H9 (cell line): ENCODE measurements at regions not wholly inside any gene's neighbourhood (a gene's known extent, or its start where the extent isn't known, plus 50 kb on each side); places are given as distances from the start of the nearest gene placed in this dataset.
"Not testable (repeated sequence)": the region's sequence is repeated elsewhere in the genome, so short reads cannot be mapped to it uniquely, and the experiment has no call there.

Source experiments
- DNase-seq: peaks from one replicate; pipeline ENCODE4 v3.0.0-alpha.2; 2017
- H2AFZ ChIP-seq: one replicate; pipeline ENCODE4 v1.6.1; 2013; ENCODE audit warnings: mild to moderate bottlenecking, low read length, control low read depth, moderate library complexity
- H2AK5ac ChIP-seq: 2 replicates; pipeline ENCODE4 v1.6.1; 2013; ENCODE audit warnings: low read length, control low read depth, mixed read lengths; ENCODE audit not compliant: insufficient read length
- H2BK120ac ChIP-seq: one replicate; pipeline ENCODE4 v1.6.1; 2013; ENCODE audit warnings: low read depth, mild to moderate bottlenecking, low read length, control low read depth, inconsistent platforms; ENCODE audit not compliant: poor library complexity, severe bottlenecking
- H2BK12ac ChIP-seq: 2 replicates; pipeline ENCODE4 v1.6.1; 2013; ENCODE audit warnings: low read length, control low read depth, mixed read lengths, low read depth; ENCODE audit not compliant: insufficient read length
- H2BK15ac ChIP-seq: 2 replicates; pipeline ENCODE4 v1.6.1; 2013; ENCODE audit warnings: low read depth, low read length, control low read depth
- H2BK20ac ChIP-seq: one replicate; pipeline ENCODE4 v1.6.1; 2013; ENCODE audit warnings: low read depth, mild to moderate bottlenecking, low read length, control low read depth, inconsistent platforms; ENCODE audit not compliant: poor library complexity, severe bottlenecking
- H2BK5ac ChIP-seq: 2 replicates; pipeline ENCODE4 v1.6.1; 2013; ENCODE audit warnings: low read length, control low read depth, mixed read lengths; ENCODE audit not compliant: insufficient read length
- H3K14ac ChIP-seq: 2 replicates; pipeline ENCODE4 v1.6.1; 2013; ENCODE audit warnings: low read length, control low read depth; ENCODE audit not compliant: insufficient read depth
- H3K18ac ChIP-seq: 2 replicates; pipeline ENCODE4 v1.6.1; 2013; ENCODE audit warnings: low read depth, mild to moderate bottlenecking, mixed read lengths, low read length, control low read depth; ENCODE audit not compliant: insufficient read length
- H3K23ac ChIP-seq: 2 replicates; pipeline ENCODE4 v1.6.1; 2013; ENCODE audit warnings: low read length, control low read depth, mixed read lengths, low read depth; ENCODE audit not compliant: insufficient read length
- H3K23me2 ChIP-seq: 2 replicates; pipeline ENCODE4 v1.6.1; 2013; ENCODE audit warnings: low read depth, mild to moderate bottlenecking, mixed read lengths, low read length, control low read depth; ENCODE audit not compliant: insufficient read length, poor library complexity, severe bottlenecking
- H3K27ac ChIP-seq: 2 replicates; pipeline ENCODE4 v1.5.1; 2013; ENCODE audit warnings: low read length, control low read depth, mixed read lengths, low read depth; ENCODE audit not compliant: insufficient read length
- H3K27me3 ChIP-seq: 2 replicates; pipeline ENCODE4 v1.6.1; 2013; ENCODE audit warnings: low read length, control low read depth, inconsistent platforms; ENCODE audit not compliant: insufficient read depth
- H3K4ac ChIP-seq: 2 replicates; pipeline ENCODE4 v1.6.1; 2013; ENCODE audit warnings: low read depth, mild to moderate bottlenecking, control low read depth, inconsistent platforms, low read length, moderate library complexity
- H3K4me1 ChIP-seq: 2 replicates; pipeline ENCODE4 v1.6.1; 2013; ENCODE audit warnings: low read length, control low read depth, inconsistent platforms; ENCODE audit not compliant: insufficient read depth
- H3K4me2 ChIP-seq: 2 replicates; pipeline ENCODE4 v1.6.1; 2013; ENCODE audit warnings: low read length, control low read depth, mixed read lengths; ENCODE audit not compliant: insufficient read length, insufficient read depth
- H3K56ac ChIP-seq: 2 replicates; pipeline ENCODE4 v1.6.1; 2013; ENCODE audit warnings: low read depth, mild to moderate bottlenecking, mixed read lengths, low read length, control low read depth; ENCODE audit not compliant: insufficient read length
- H3K79me1 ChIP-seq: 2 replicates; pipeline ENCODE4 v1.6.1; 2013; ENCODE audit warnings: low read depth, mild to moderate bottlenecking, moderate library complexity, low read length, control low read depth, inconsistent platforms; ENCODE audit not compliant: insufficient read depth, poor library complexity, severe bottlenecking
- H3K79me2 ChIP-seq: 2 replicates; pipeline ENCODE4 v1.6.1; 2013; ENCODE audit warnings: low read length, control low read depth, inconsistent platforms; ENCODE audit not compliant: insufficient read depth
- H3K9ac ChIP-seq: 2 replicates; pipeline ENCODE4 v1.6.1; 2013; ENCODE audit warnings: low read length, control low read depth, mixed read lengths; ENCODE audit not compliant: insufficient read length; ENCODE audit errors: extremely low read depth
- H3K9me3 ChIP-seq: one replicate; pipeline ENCODE4 v1.6.1; 2013; ENCODE audit warnings: low read depth, low read length, inconsistent platforms; ENCODE audit not compliant: control insufficient read depth
- H3T11ph ChIP-seq: one replicate; pipeline ENCODE4 v1.6.1; 2013; ENCODE audit warnings: mild to moderate bottlenecking, low read length, control low read depth, inconsistent platforms
- H4K20me1 ChIP-seq: one replicate; pipeline ENCODE4 v1.6.1; 2013; ENCODE audit not compliant: control insufficient read depth, insufficient read length, insufficient read depth
- H4K5ac ChIP-seq: 2 replicates; pipeline ENCODE4 v1.6.1; 2013; ENCODE audit warnings: low read depth, mild to moderate bottlenecking, mixed read lengths, low read length, control low read depth; ENCODE audit not compliant: insufficient read length
- H4K8ac ChIP-seq: replicated peaks from 2 replicates; pipeline ENCODE4 v1.6.1; 2013; ENCODE audit warnings: low read length, control low read depth, mixed read lengths, low read depth; ENCODE audit not compliant: insufficient read length
- H4K91ac ChIP-seq: 2 replicates; pipeline ENCODE4 v1.6.1; 2013; ENCODE audit warnings: low read depth, mild to moderate bottlenecking, moderate library complexity, mixed read lengths, low read length, control low read depth; ENCODE audit not compliant: insufficient read length
- H3K27ac Mint-ChIP-seq, 3 experiments: 2 replicates in 2 of 3; 3 replicates in 1 of 3; pipeline ENCODE4 v1.8.0; 2020 to 2021; ENCODE audit warnings: mixed read lengths in 3 of 3, mild to moderate bottlenecking in 1 of 3, moderate library complexity in 1 of 3
- H3K27me3 Mint-ChIP-seq: 2 replicates; pipeline ENCODE4 v1.8.0; 2021; ENCODE audit warnings: low read depth, mild to moderate bottlenecking, moderate library complexity, mixed read lengths
- H3K36me3 Mint-ChIP-seq, 3 experiments: 2 replicates in 2 of 3; 3 replicates in 1 of 3; pipeline ENCODE4 v1.8.0; 2020 to 2021; ENCODE audit warnings: low read depth in 3 of 3, mixed read lengths in 3 of 3; ENCODE audit not compliant: insufficient read depth in 1 of 3
- H3K4me1 Mint-ChIP-seq, 2 experiments: 2 replicates each; pipeline ENCODE4 v1.8.0; 2020; ENCODE audit warnings: mixed read lengths in 2 of 2
- H3K4me3 Mint-ChIP-seq, 2 experiments: 2 replicates in 1 of 2; 3 replicates in 1 of 2; pipeline ENCODE4 v1.8.0; 2020 to 2021; ENCODE audit warnings: mild to moderate bottlenecking in 2 of 2, mixed read lengths in 2 of 2, moderate library complexity in 1 of 2
- H3K9me3 Mint-ChIP-seq, 2 experiments: 2 replicates in 1 of 2; 3 replicates in 1 of 2; pipeline ENCODE4 v1.8.0; 2020; ENCODE audit warnings: mild to moderate bottlenecking in 2 of 2, mixed read lengths in 2 of 2, moderate library complexity in 1 of 2
- whole genome bisulfite sequencing: extraction: QIAGEN DNeasy Blood & Tissue Kit; methylation state at CpG from one replicate; pipeline ENCODE4 v1.1.7; 2013; ENCODE audit warnings: missing lambda C conversion rate, low lambda C conversion rate, mixed read lengths; ENCODE audit not compliant: insufficient read length; ENCODE audit errors: extremely low coverage; 5-methylcytosine and 5-hydroxymethylcytosine counted together

DNA sequence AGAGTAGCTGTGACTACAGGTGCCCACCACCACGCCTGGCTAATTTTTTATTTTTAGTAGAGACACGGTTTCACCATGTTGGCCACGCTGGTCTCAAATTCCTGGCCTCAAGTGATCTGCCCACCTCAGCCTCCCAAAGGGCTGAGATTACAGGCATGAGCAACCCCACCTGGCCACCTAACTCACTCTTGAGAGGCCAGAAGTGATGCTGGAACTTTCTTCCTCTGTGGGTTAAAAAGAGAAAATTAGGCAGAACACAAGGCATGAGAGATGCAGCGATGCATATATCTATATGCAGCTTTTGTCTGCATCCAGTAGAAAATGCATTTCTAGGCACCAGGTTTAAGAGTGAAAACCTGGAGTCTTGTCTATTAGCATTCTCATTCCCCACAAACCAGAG, 100.2 kb upstream of the CLEC6A start:
- WGBS, result no CpG with 5 or more reads among the region's 4 CpGs
- not testable (repeated sequence) for H4K91ac ChIP-seq, H3K23ac ChIP-seq

More for the DNA sequence above, 100.2 kb upstream of the CLEC6A start:
- not testable (repeated sequence) for H2BK120ac ChIP-seq, H2BK20ac ChIP-seq, H3K4me3 Mint-ChIP-seq, H3T11ph ChIP-seq, H3K27ac ChIP-seq, H3K27me3 ChIP-seq, H3K56ac ChIP-seq, H4K8ac ChIP-seq, H3K9ac ChIP-seq, H4K20me1 ChIP-seq, H3K9me3 ChIP-seq, H3K36me3 Mint-ChIP-seq, H4K5ac ChIP-seq, H3K4ac ChIP-seq, H2BK15ac ChIP-seq, H3K4me1 ChIP-seq, H2AFZ ChIP-seq, H3K4me1 Mint-ChIP-seq, H2AK5ac ChIP-seq, H2BK5ac ChIP-seq, H3K79me2 ChIP-seq, H2BK12ac ChIP-seq, H3K23me2 ChIP-seq, H3K27me3 Mint-ChIP-seq, H3K14ac ChIP-seq, H3K79me1 ChIP-seq, H3K18ac ChIP-seq, H3K27ac Mint-ChIP-seq, DNase-seq, H3K4me2 ChIP-seq, H3K9me3 Mint-ChIP-seq
